ENCODE measurements at regions not wholly inside any gene's neighbourhood (a gene's known extent, or its start where the extent isn't known, plus 50 kb on each side); places are given as distances from the start of the nearest gene placed in this dataset.

- TF ChIP-seq POLR2A (IDR thresholded peaks at IDR 0.05; ENCODE audit: low read depth, low read length) (no peak), POLR2AphosphoS5 (IDR thresholded peaks at IDR 0.05; ENCODE audit: low read depth, low read length) (no peak), TAF1 (IDR thresholded peaks at IDR 0.05; ENCODE audit: low read depth, low read length) (no peak), SPI1 (IDR thresholded peaks at IDR 0.05; ENCODE audit: low read depth, low read length) (no peak), POU2F2 (IDR thresholded peaks at IDR 0.05; ENCODE audit: low read depth, low read length) (no peak)
Observed at GRCh38 chr20:11371831-11372230, 545.9 kb upstream of the BTBD3 start.
